ENCODE measurements at regions not wholly inside any gene's neighbourhood (a gene's known extent, or its start where the extent isn't known, plus 50 kb on each side); places are given as distances from the start of the nearest gene placed in this dataset.
A peak's percentile ranks its signal among the peaks of the same experiment; 100 is the strongest.

DNA sequence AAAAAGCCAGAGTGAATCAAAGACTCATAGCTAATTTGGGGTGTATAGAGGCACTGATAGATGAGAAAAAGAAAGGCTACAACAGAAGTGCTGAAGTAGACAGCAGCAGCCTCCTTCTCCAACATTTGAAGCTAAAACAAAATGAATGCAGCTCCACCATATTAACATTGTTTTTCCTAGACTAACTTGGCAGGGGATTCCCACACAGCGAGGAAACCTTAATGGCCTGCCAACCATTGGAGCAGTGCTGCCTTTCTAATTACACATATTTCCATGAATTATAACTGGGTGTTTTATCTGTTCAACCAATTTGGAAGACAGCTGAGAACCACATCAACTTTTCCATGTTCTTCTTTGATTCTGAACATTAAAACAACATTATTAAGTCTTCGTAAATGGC is 478.6 kb downstream of the LIG4 start:
- no peak for DNase-seq

DNA sequence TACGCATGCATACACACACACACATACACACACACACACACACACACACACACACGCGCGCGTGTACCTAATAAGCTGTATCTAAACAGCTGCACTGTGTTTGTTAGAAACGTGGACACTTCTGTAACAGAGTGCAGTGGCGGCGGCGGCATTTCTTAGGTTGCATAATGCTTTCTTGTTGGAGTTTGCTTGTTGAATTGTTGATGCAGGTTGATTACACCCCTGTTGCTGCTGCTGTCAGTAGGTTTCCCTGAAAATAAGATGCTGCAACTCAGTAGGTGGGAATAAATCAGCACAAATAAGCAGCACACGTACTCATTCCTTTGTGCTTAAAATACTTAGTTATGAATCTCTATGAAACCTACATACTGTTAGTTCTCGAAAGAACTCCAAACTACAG is 479.2 kb downstream of the LIG4 start:
- no peak for DNase-seq

GRCh38 chr13:107734891-107735625 is 480.3 kb downstream of the LIG4 start:
- DNase-seq: no peak

DNA sequence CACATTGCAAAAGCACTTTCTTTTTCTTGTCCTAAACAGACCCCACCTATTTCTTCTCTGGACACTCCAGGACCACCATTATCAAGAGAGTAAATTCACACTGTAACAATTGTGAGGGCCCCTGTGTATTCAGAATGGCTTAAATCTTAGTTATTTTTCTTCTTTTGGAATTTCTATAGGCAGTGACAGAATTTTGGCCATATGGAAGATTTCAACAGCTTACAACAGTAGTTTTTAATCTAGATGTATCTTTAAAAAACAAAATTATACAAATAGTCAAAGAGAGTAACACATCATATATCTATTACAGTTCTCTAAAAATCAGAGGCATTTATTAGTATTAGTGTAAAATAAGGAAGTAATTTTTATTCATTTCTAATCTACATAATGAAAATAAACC is 482.1 kb downstream of the LIG4 start:
- no peak for DNase-seq

- no peak for DNase-seq
Observed at GRCh38 chr13:107730813-107731212, 484.5 kb downstream of the LIG4 start.

DNA sequence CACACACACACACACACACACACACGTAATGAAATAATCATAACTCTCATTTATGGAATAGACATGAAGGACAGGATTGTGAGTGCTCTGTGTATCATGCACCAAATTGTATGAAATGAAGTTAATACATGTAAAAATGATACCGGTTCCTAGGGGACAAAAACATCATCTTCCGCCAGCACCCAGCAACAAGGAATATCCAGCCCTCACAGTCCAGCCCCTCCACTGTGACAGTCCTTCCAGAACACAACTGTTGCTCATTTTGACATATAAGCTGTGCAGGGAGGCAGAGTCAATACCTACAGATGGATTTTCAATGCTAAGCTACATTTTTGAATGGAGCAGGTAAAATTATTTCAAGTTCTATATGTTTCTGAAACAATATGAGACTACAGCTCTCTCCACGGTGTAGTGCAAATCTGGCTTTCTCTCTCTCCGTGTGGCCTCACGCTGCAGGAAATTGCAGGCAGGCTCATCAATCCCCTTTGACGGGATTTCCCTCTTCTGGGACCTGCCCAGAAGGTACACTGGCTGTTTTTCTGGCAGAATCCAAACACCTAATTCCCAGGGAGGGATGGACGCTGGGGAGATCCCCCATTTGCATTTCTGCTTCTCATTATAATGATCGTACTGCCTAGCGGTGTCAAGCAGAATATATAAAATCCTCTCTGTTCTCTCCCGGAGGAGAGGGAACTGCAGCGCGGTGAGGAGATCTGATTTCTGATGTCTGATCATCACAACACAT is 494.0 kb downstream of the LIG4 start:
- DNase-seq: no peak

DNA sequence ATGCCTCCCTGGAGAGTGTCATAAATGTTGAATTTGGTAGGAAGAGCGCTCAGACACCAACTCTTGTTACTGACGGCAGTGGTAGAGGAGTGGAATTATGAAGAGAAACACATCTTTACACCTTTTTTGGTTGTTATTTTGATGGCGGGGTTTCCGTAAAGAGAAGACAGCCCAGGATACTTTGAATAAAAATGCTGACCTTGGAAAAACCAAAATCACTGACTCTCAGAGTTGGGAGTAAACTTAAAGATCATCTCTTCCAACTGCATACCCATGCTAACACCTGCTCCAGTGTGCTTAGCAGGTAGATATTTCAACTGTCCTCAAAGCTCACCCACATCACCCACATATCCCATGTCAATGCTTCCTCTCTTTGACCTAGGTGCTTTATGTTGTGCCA is 498.6 kb downstream of the LIG4 start:
- no peak for DNase-seq

- DNase-seq: no peak
Observed at GRCh38 chr13:107716241-107716640, 499.1 kb downstream of the LIG4 start.

- DNase-seq: no peak
Observed at GRCh38 chr13:107715496-107715895, 499.8 kb downstream of the LIG4 start.

DNA sequence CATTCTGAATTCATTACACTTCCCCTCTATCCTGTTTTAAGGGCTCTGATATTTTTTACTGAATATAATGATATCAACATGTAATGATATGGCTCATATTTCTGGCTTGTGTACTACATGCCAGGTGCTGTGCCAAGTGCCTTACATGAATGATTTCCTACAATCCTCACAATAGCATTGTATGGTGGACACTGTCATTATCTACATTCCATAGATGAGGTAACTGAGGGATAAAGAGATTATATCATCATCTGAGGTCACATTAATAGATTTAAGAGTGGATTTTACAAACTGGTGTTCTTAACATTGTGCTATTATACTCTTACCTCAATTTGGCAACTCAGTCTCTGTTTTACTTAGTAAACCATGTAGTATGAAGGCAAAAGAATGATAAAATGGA is 502.0 kb downstream of the LIG4 start:
- peak; percentile 23 for DNase-seq

DNA sequence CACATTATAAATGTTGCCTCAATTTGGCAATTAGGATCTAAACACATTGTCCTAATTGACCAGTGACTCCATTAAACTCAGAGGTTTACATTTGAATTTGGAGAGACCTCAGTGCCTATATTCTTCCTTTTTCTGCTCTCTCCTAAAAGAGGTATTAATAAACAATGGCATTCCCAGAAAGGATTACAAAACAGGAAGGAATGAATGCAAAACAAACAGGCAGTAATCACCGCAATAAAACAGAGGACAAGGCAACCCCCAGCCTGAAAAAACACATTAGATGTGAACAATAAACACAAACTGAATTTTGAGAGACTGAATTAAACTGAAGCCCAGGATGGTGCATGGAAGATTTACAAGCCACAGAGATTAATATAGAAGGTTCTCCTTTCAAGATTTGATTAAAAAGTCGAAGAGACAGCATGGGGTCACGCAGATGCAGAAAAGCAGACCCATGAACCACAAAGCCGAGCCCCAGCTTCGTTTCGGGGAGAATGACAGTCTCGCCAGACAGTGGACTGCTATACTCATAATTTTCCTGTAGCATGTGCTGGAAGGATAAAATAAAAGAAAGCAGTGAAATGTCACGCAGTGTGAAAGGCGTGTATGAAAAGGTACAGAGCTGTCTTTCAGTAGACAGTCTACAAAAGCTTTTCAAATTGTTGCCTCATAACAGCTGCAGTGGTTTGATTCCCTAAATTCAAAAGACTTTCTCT is 503.0 kb downstream of the LIG4 start:
- peak; percentile 79 for DNase-seq

DNA sequence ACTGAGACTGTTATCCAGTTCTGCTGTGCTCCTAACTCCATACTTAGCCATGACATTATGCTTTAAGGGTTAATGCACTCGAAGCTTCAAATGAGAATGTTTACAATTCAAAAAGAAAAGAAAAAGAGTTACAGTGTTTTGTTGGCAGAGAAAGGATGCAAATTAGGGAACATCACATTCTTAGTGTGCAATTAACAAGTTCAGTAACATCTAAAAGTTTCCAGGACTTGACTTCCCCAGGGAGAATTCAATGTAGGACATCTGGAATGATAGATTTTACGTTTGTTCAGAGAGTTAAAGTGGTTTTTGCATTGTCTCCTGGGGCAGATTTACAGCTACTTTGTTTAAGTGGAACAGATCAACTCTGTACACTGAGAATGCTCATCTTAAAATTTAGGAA is 525.2 kb downstream of the LIG4 start:
- no peak for DNase-seq

- no peak for DNase-seq
Observed at GRCh38 chr13:107685876-107686275, 529.5 kb downstream of the LIG4 start.

GRCh38 chr13:107681600-107681999 is 533.7 kb downstream of the LIG4 start:
- no peak for DNase-seq

DNA sequence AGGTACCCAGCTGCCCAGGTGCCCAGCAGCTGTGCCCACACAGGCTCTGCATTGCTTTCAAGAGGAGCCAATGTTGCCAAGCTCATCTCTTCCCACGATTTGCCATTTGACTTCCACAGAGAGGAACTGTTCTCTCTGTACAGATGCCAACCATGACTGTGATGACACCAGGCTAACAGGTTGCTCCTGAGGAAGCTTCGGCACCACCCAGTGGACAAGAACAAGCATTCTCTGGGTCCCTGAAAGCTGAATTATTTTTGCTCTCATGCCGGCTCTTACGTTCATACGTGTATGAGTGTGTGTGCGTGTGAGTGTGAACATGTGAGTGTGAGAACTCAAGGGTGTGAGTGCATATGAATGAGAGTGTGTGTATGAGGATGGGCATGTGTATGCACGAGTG is 535.2 kb downstream of the LIG4 start:
- DNase-seq: peak; percentile 32

- DNase-seq: peak; percentile 55
Observed at GRCh38 chr13:107678075-107678689, 537.2 kb downstream of the LIG4 start.

DNA sequence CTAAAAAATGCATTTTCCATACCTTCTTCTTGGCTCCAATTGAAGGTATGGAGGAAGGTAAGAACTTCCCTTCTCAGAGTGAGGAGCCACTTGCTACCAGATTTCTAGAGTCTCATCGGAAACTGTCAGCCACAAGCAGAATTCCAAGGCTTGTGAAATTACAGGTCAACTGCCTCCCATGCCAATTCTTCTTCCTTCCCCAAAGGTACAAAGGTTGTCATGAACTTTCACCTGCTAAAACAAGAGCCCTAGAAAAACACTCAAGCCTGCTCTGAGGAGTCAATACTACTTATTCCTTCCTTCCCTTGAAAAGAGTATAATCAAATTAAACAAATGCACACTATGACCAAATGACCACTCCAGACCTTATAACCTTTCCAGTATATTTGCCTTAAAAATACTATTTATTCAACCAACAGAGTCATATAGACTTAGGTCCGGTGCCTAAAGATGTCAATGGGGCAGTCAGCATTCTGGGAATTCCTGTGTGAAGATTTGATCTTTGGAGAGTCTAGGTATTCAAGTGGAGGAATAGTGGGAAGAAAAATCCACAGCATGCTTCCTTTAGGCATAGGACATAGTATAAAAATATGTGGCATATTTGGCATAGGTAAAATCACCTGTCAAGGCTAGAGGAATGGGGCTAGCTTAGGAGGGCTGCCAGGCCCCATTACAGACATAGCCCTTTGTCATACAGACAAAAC is 539.3 kb downstream of the LIG4 start:
- DNase-seq: no peak

DNA sequence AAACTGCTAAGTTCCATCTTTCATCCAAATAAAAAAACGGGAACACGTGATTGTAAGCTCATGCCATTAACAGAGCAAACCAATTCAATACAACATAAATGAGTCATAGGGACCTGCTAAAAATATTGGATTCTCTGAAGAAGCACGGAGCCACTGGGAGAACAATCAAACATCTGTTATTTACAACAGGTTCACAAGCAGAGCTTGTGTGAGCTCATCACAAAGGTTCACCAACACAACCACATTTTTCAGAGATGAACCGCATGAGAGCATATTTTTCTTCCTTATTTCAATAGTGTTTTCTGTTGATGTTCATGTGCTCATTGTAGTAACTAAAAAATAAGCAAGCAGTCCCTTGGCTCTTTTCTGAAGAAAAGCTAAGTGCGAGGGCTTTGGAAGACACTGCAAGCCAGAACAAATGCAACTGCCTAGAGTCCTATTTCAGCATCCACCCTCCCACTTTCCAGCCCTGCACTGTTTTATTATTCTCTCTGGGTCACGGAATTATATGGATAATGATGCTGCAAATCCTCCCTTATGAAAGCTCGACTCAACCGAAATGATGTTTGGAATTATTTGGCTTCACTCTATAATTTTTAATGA is 545.8 kb downstream of the LIG4 start:
- peak; percentile 72 for DNase-seq

DNA sequence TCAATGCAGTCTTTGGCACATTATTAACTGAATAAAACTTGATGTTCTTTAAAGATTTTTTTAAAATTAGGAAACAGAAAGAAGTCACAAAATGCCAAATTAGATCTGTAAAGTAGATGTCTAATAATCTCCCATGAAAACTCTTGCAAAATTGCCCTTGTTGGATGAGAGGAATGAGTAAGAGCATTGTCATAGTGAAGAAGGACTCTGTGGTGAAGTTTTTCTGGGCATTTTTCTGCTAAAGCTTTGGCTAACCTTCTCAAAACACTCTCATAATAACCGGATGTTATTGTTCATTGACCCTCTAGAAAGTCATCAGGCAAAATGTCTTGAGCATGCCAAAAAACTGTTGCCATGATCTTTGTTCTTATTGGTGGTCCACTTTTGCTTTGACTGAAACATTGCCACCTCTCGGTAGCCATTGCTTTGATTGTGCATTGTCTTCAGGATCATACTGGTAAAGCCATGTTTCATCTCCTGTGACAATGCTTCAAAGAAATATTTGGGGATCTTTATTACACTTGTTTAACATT is 549.3 kb downstream of the LIG4 start:
- no peak for DNase-seq

DNA sequence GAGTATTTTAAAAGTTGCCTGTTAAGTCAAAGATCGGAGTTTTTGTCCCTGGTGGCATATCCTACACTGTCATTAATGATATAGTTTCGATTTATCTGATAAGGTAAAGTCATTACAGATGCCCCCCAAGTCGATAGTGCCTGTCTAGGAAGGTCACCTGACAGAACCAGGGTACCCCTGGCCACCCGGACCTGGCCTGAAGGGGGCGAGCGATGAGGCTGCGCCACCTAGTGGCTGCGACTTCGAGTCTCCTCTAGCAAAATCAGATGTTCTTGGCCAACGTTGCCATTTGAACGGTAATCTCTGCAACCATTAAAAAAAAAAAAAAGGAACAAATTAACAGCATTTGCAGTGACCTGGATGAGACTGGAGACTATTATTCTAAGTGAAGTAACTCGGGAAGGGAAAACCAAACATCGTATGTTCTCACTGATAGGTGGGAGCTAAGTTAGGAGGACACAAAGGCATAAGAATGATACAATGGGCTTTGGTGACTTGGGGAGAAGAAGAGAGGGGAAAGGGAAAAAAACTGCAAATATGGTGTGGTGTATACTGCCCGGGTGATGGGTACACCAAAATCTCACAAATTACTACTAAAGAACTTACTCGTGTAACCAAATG is 565.1 kb downstream of the LIG4 start:
- peak; percentile 33 for DNase-seq

DNA sequence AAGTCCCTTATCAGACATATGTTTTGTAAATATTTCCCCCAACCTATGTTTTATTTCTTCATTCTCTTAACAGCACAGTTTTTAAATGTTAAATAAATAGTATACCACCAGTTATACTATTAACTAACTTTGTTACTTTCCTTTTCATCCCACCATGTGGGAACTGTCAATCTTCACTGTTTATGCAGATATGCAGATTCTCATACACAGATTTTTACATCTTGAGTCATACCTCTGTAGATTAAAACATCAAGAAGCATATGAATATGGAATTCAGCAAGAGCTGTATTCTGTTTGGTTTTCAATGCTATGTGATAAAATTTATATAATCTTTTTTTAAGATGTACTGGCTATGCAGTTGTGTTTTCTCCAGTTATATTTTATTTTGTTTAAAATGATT is 566.3 kb downstream of the LIG4 start:
- no peak for DNase-seq

- peak; percentile 64 for DNase-seq
Observed at GRCh38 chr13:107644136-107644535, 571.2 kb downstream of the LIG4 start.

Data from NCI-H748 treated with DMSO at 0.1 percent for 48 hours (cell line).